CD4-positive, alpha-beta T cell (primary cell): ENCODE measurements at regions not wholly inside any gene's neighbourhood (a gene's known extent, or its start where the extent isn't known, plus 50 kb on each side); places are given as distances from the start of the nearest gene placed in this dataset.

Experiments used
- ATAC-seq: fragments of 200-7000 bp; cut with Tn5 transposase; one replicate; pipeline ENCODE4 v1.10.0; 2022; ENCODE audit warnings: mild to moderate bottlenecking; ENCODE audit not compliant: poor library complexity
- CTCF ChIA-PET: fragments of 350-600 bp; sonication (Branson Sonifier 250); formaldehyde crosslinking; loops from one replicate; lab custom pipeline; 2021; ENCODE audit warnings: antibody characterized with exemption, inconsistent platforms; lab: Charles Lee
- POLR2A ChIA-PET: fragments of 350-600 bp; sonication (Branson Sonifier 250); formaldehyde crosslinking; loops from one replicate; lab custom pipeline; 2021; ENCODE audit warnings: antibody characterized with exemption, inconsistent platforms; lab: Charles Lee
- DNase-seq, 14 experiments: peaks; one replicate each; pipeline ENCODE4 v3.0.0-alpha.2; 2013 to 2020; ENCODE audit warnings: mixed read lengths in 2 of 14
- H3K27ac ChIP-seq, 2 donors: one replicate each; pipeline versions ENCODE4 v1.5.1 to v1.7.0; 2013; ENCODE audit warnings: low read length in 2 of 2, low read depth in 1 of 2, mild to moderate bottlenecking in 1 of 2
- H3K27me3 ChIP-seq, 2 experiments: 1 replicate in 1 of 2; 2 replicates in 1 of 2; pipeline versions ENCODE4 v1.6.1 to v1.7.0; 2013; ENCODE audit warnings: low read length in 2 of 2, control low read depth in 1 of 2, mild to moderate bottlenecking in 1 of 2, moderate library complexity in 1 of 2; ENCODE audit not compliant: insufficient read depth in 2 of 2, control insufficient read depth in 1 of 2
- H3K36me3 ChIP-seq: one replicate; pipeline ENCODE4 v1.6.1; 2013; ENCODE audit warnings: low read length, control low read depth; ENCODE audit not compliant: insufficient read depth
- H3K4me1 ChIP-seq: one replicate; pipeline ENCODE4 v1.6.1; 2013; ENCODE audit warnings: low read length, control low read depth; ENCODE audit not compliant: insufficient read depth
- H3K4me3 ChIP-seq: one replicate; pipeline ENCODE4 v1.5.1; 2013; ENCODE audit warnings: mild to moderate bottlenecking, low read length, moderate library complexity
- H3K9me3 ChIP-seq, 2 experiments: 1 replicate in 1 of 2; 2 replicates in 1 of 2; pipeline versions ENCODE4 v1.6.1 to v1.7.0; 2013; ENCODE audit warnings: low read length in 2 of 2, mild to moderate bottlenecking in 2 of 2, control low read depth in 1 of 2, moderate library complexity in 1 of 2; ENCODE audit not compliant: control insufficient read depth in 1 of 2, insufficient read depth in 1 of 2
- H3K27ac Mint-ChIP-seq: one replicate; pipeline ENCODE4 v1.8.0; 2020; ENCODE audit warnings: mixed read lengths
- H3K27me3 Mint-ChIP-seq: one replicate; pipeline ENCODE4 v1.8.0; 2021; ENCODE audit warnings: mixed read lengths
- H3K36me3 Mint-ChIP-seq: one replicate; pipeline ENCODE4 v1.8.0; 2021; ENCODE audit warnings: low read depth, mixed read lengths
- H3K4me1 Mint-ChIP-seq: one replicate; pipeline ENCODE4 v1.8.0; 2021; ENCODE audit warnings: low read depth, mixed read lengths
- H3K4me3 Mint-ChIP-seq: one replicate; pipeline ENCODE4 v1.8.0; 2020; ENCODE audit warnings: mild to moderate bottlenecking, mixed read lengths
- H3K9me3 Mint-ChIP-seq: one replicate; pipeline ENCODE4 v1.8.0; 2020; ENCODE audit warnings: mixed read lengths
- intact Hi-C, 2 experiments: fragments of 100-400 bp; cut with DNase I in 1 of 2; cut with micrococcal nuclease in 1 of 2; formaldehyde crosslinking; loops; one replicate each; pipeline versions ENCODE4 v1.15.1 to v1.9.0; 2023 to 2025; cut with DNase I, micrococcal nuclease
- TF ChIP-seq, protein P1 (sequence below): fragments of 200-600 bp; IDR thresholded peaks from one replicate; pipeline ENCODE4 v1.8.0; 2022; ENCODE audit warnings: antibody characterized with exemption, mild to moderate bottlenecking

DNA sequence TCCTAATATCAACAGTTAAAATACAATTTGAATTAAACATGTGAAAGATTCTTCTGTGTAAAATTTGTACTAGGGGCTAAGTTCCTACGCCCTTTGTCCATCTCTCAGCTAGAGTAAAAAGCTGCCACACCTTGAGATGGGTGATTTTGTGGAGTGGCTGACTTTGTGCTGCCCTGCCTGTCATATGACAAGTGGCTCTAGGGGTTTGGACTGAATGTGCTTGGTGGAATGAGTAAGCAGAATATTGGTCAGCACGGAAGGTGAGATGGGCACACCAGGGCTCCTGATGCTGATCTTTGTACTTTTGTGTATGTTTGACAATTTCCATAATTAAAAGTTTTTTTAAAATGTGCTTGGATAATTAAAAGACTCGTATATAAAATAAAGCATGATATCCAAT is 133.6 kb upstream of the SLC45A1 start:
- H3K4me1 Mint-ChIP-seq: peaks cover 19% of the 10 kb centered on the region
- ATAC-seq (no peak), DNase-seq (no peak)
- no peaks in the 10 kb centered on the region for H3K27me3 ChIP-seq
- no peaks in the 10 kb centered on the region for H3K36me3 ChIP-seq
- no peaks in the 10 kb centered on the region for H3K9me3 ChIP-seq
- H3K9me3 Mint-ChIP-seq: peaks cover 5% of the 10 kb centered on the region
- H3K4me3 Mint-ChIP-seq: peak overlapping the region; percentile 4
- H3K27me3 Mint-ChIP-seq: no peaks in the 10 kb centered on the region
- H3K36me3 Mint-ChIP-seq: peaks cover 3% of the 10 kb centered on the region
- CTCF ChIA-PET: no interaction called here
- no peak overlapping the region for H3K4me3 ChIP-seq
- POLR2A ChIA-PET: no interaction called here
- TF ChIP-seq, protein P1, sequence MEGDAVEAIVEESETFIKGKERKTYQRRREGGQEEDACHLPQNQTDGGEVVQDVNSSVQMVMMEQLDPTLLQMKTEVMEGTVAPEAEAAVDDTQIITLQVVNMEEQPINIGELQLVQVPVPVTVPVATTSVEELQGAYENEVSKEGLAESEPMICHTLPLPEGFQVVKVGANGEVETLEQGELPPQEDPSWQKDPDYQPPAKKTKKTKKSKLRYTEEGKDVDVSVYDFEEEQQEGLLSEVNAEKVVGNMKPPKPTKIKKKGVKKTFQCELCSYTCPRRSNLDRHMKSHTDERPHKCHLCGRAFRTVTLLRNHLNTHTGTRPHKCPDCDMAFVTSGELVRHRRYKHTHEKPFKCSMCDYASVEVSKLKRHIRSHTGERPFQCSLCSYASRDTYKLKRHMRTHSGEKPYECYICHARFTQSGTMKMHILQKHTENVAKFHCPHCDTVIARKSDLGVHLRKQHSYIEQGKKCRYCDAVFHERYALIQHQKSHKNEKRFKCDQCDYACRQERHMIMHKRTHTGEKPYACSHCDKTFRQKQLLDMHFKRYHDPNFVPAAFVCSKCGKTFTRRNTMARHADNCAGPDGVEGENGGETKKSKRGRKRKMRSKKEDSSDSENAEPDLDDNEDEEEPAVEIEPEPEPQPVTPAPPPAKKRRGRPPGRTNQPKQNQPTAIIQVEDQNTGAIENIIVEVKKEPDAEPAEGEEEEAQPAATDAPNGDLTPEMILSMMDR: no peak
- intact Hi-C loops: no loop called here
- no peak overlapping the region for H3K27ac ChIP-seq
- H3K4me1 ChIP-seq: peaks cover 23% of the 10 kb centered on the region
- H3K27ac Mint-ChIP-seq: no peak overlapping the region

DNA sequence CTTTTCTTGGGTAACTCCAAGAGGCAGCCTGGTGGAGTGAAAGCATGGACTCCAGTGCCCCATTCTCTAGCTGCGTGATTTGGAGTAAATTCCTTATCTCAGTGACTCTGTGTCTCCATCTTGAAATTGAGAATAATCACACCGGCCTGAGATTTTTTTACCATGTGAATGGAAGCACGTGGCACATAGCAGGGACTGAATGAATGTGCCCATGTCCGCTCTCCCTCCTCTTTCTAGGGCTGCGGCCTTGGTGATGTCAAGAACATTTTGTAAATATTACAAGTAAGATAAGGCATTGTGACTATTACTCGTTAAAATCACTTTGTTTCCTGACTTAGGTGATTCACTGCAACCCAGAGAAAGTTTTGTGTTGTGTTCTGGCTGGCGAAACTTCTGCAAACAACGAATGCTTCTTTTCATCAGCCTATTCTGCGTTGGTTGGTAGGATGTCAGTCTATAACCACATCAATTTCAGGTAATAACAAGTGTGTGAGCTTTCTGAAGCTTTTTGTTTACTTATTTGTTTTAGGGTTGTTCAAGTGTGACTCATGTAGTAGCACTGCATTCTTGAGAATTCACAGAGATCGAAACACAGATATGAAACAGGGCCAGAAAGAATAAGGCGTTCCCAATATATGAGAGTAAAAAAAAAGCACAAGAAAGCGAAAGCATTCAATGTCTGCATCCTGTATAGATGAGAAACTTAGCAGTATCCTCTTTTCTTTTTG is 135.7 kb upstream of the SLC45A1 start:
- H3K27ac Mint-ChIP-seq: peak overlapping the region; percentile 70
- ChIA-PET CTCF (interaction anchor here (0.5 kb wide), 1 partner anchor 719 kb away, joined by 4 read pairs; no protein-coding TSS in a partner anchor), POLR2A (interaction anchor here (0.6 to 1.4 kb wide), 3 partner anchors 12 to 29 kb away, joined by 3 to 6 read pairs (median 5); no protein-coding TSS in a partner anchor)
- H3K27me3 Mint-ChIP-seq: no peaks in the 10 kb centered on the region
- intact Hi-C loops: loop anchor here in 1 of 2 experiments (1.0 kb wide), 1 partner anchor 30 kb away; no protein-coding TSS in a partner anchor
- Histone ChIP-seq H3K4me1 (peaks cover 23% of the 10 kb centered on the region), H3K36me3 (no peaks in the 10 kb centered on the region), H3K27ac (peak overlapping the region in 1 of 2 donors; percentile 25), H3K9me3 (peaks cover 0 to 10% of the 10 kb centered on the region in 2 experiments), H3K27me3 (no peaks in the 10 kb centered on the region), H3K4me3 (peak overlapping the region; percentile 24)
- H3K4me3 Mint-ChIP-seq: peak overlapping the region; percentile 1
- H3K36me3 Mint-ChIP-seq: peaks cover 11% of the 10 kb centered on the region
- ATAC-seq: peak; percentile 89
- peak in 7 of 14 experiments; percentile 11 to 83 (median 27) for DNase-seq
- peaks cover 19% of the 10 kb centered on the region for H3K4me1 Mint-ChIP-seq
- TF ChIP-seq, protein P1: no peak
- H3K9me3 Mint-ChIP-seq: peaks cover 10% of the 10 kb centered on the region

DNA sequence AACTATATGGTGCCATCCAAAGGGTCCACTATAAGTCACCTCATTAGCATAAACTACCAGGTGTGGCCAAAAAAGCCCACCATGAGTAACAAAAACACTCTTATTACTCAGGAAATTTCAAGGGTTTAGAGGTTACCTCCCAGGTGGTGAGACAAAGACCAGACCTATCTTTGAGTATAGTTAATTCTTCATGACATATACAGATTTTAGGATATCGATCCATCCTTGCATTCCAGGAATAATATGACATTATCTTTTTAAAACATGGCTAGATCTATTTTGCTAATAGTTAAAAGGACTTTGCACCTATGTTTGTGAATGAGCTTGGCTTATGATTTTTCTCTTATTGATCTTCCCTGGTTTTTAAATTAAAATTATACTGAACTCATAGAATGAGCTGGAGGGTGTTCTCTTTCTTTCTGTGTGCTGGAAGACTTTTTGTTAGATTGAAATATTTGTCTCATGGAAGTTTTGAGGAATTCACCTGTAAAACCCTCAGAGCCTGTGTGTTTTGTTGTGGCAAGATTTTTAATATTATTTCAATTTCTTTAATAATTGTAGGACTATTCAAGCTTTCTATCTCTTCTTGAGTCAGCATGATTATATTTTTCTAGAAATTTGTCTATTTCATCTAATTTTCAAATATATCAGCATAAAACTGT is 138.7 kb upstream of the SLC45A1 start:
- no peak overlapping the region for H3K4me3 ChIP-seq
- H3K36me3 Mint-ChIP-seq: peaks cover 11% of the 10 kb centered on the region
- H3K4me1 Mint-ChIP-seq: peaks cover 19% of the 10 kb centered on the region
- CTCF ChIA-PET: no interaction called here
- POLR2A ChIA-PET: interaction anchor here (2.0 kb wide), 1 partner anchor 9 kb away, joined by 4 read pairs; no protein-coding TSS in a partner anchor
- ATAC-seq (no peak), DNase-seq (no peak)
- H3K27me3 Mint-ChIP-seq: no peaks in the 10 kb centered on the region
- H3K27me3 ChIP-seq: no peaks in the 10 kb centered on the region
- H3K9me3 ChIP-seq: peaks cover 0 to 10% of the 10 kb centered on the region in 2 experiments
- H3K4me1 ChIP-seq: peaks cover 23% of the 10 kb centered on the region
- H3K27ac Mint-ChIP-seq: no peak overlapping the region
- H3K27ac ChIP-seq: no peak overlapping the region
- TF ChIP-seq, protein P1: no peak
- no peak overlapping the region for H3K4me3 Mint-ChIP-seq
- no peaks in the 10 kb centered on the region for H3K36me3 ChIP-seq
- H3K9me3 Mint-ChIP-seq: peaks cover 10% of the 10 kb centered on the region
- intact Hi-C loops: no loop called here
